ENCODE measurements at regions not wholly inside any gene's neighbourhood (a gene's known extent, or its start where the extent isn't known, plus 50 kb on each side); places are given as distances from the start of the nearest gene placed in this dataset.

DNA sequence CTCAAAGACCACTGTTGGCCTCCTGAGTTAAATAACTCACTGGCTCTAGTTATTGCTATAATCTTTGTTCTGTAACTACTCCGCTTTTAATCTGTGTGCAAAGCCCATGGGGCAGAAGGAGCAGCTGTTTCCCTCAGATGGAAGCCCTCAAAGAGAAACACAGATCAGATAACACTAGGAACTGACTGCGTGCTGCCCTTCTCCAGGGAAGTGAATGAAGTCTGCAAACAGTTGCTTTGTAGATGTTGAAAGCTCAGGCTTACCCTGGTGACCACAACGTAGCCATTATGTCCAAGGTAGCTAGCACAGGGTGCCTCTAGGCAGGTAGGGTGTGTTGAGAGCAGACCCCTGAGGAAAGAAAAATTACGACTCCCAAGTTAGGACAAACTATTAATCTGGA lies 152.3 kb upstream of the STAC start:
- H3K36me3 ChIP-seq (ENCODE audit: insufficient read depth, low read length): no peaks in the 10 kb centered on the region
- peaks cover 9% of the 10 kb centered on the region for H3K4me1 ChIP-seq (ENCODE audit: insufficient read depth, low read length, poor library complexity, severe bottlenecking)
- peak overlapping the region; percentile 14 for H3K4me3 ChIP-seq (ENCODE audit: low read length, poor library complexity, severe bottlenecking)
- peak overlapping the region; percentile 3 for H3K9ac ChIP-seq (ENCODE audit: low read depth, low read length, poor library complexity, severe bottlenecking)
- H3K9me2 ChIP-seq (replicated peaks; ENCODE audit: low read depth, low read length): no peaks in the 10 kb centered on the region
- H3K9me3 ChIP-seq (ENCODE audit: insufficient read depth, low read depth, low read length): 0 out of 2 replicates have a peak, but pooled peaks cover 3% of the 10 kb centered on the region
- H3K4me2 ChIP-seq (ENCODE audit: low read depth, low read length, poor library complexity, severe bottlenecking): peak overlapping the region; percentile 52
- H2AFZ ChIP-seq (ENCODE audit: low read length): no peak overlapping the region
- no peaks in the 10 kb centered on the region for H3F3A ChIP-seq (ENCODE audit: low read depth)
- no peak for TF ChIP-seq EZH2phosphoT487 (IDR thresholded peaks at IDR 0.05; ENCODE audit: borderline replicate concordance)
- TF ChIP-seq, protein P1, sequence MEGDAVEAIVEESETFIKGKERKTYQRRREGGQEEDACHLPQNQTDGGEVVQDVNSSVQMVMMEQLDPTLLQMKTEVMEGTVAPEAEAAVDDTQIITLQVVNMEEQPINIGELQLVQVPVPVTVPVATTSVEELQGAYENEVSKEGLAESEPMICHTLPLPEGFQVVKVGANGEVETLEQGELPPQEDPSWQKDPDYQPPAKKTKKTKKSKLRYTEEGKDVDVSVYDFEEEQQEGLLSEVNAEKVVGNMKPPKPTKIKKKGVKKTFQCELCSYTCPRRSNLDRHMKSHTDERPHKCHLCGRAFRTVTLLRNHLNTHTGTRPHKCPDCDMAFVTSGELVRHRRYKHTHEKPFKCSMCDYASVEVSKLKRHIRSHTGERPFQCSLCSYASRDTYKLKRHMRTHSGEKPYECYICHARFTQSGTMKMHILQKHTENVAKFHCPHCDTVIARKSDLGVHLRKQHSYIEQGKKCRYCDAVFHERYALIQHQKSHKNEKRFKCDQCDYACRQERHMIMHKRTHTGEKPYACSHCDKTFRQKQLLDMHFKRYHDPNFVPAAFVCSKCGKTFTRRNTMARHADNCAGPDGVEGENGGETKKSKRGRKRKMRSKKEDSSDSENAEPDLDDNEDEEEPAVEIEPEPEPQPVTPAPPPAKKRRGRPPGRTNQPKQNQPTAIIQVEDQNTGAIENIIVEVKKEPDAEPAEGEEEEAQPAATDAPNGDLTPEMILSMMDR (conservative IDR thresholded peaks at IDR 0.05; ENCODE audit: low read length): no peak
- H3K79me2 ChIP-seq (ENCODE audit: insufficient read depth, low read length): no peaks in the 10 kb centered on the region
- H4K20me1 ChIP-seq (ENCODE audit: insufficient read depth, low read length, poor library complexity, severe bottlenecking): no peaks in the 10 kb centered on the region
- H3K27me3 ChIP-seq (ENCODE audit: insufficient read depth, low read length, poor library complexity, severe bottlenecking): no peaks in the 10 kb centered on the region

- H3K4me3 ChIP-seq (ENCODE audit: low read length, poor library complexity, severe bottlenecking): no peak overlapping the region
- no peak overlapping the region for H2AFZ ChIP-seq (ENCODE audit: low read length)
- no peaks in the 10 kb centered on the region for H4K20me1 ChIP-seq (ENCODE audit: insufficient read depth, low read length, poor library complexity, severe bottlenecking)
These were observed 150.8 kb upstream of the STAC start for GRCh38 chr3:36229496-36229895.

GRCh38 chr3:36232797-36233489 lies 147.4 kb upstream of the STAC start:
- no peaks in the 10 kb centered on the region for H3K9me2 ChIP-seq (replicated peaks; ENCODE audit: low read depth, low read length)
- no peaks in the 10 kb centered on the region for H3K79me2 ChIP-seq (ENCODE audit: insufficient read depth, low read length)
- peaks cover 8% of the 10 kb centered on the region for H3K4me1 ChIP-seq (ENCODE audit: insufficient read depth, low read length, poor library complexity, severe bottlenecking)

More at GRCh38 chr3:36229496-36229895, 150.8 kb upstream of the STAC start:
- Histone ChIP-seq H3K27me3 (ENCODE audit: insufficient read depth, low read length, poor library complexity, severe bottlenecking) (no peaks in the 10 kb centered on the region), H3K79me2 (ENCODE audit: insufficient read depth, low read length) (no peaks in the 10 kb centered on the region), H3K36me3 (ENCODE audit: insufficient read depth, low read length) (no peaks in the 10 kb centered on the region), H3K4me1 (ENCODE audit: insufficient read depth, low read length, poor library complexity, severe bottlenecking) (peaks cover 9% of the 10 kb centered on the region), H3K9ac (ENCODE audit: low read depth, low read length, poor library complexity, severe bottlenecking) (no peak overlapping the region), H3F3A (ENCODE audit: low read depth) (no peaks in the 10 kb centered on the region), H3K9me2 (replicated peaks; ENCODE audit: low read depth, low read length) (no peaks in the 10 kb centered on the region), H3K4me2 (ENCODE audit: low read depth, low read length, poor library complexity, severe bottlenecking) (no peak overlapping the region), H3K9me3 (ENCODE audit: insufficient read depth, low read depth, low read length) (0 out of 2 replicates have a peak, but pooled peaks cover 3% of the 10 kb centered on the region)
- TF ChIP-seq, protein P1 (conservative IDR thresholded peaks at IDR 0.05; ENCODE audit: low read length): no peak
- no peak for TF ChIP-seq EZH2phosphoT487 (IDR thresholded peaks at IDR 0.05; ENCODE audit: borderline replicate concordance)

More at GRCh38 chr3:36232797-36233489, 147.4 kb upstream of the STAC start:
- no peak overlapping the region for H3K9ac ChIP-seq (ENCODE audit: low read depth, low read length, poor library complexity, severe bottlenecking)
- H4K20me1 ChIP-seq (ENCODE audit: insufficient read depth, low read length, poor library complexity, severe bottlenecking): no peaks in the 10 kb centered on the region
- no peak for TF ChIP-seq EZH2phosphoT487 (IDR thresholded peaks at IDR 0.05; ENCODE audit: borderline replicate concordance)
- TF ChIP-seq, protein P1 (conservative IDR thresholded peaks at IDR 0.05; ENCODE audit: low read length): no peak
- H3K9me3 ChIP-seq (ENCODE audit: insufficient read depth, low read depth, low read length): peaks cover 4% of the 10 kb centered on the region; the same call in 1 of the 2 replicates
- no peak overlapping the region for H3K4me2 ChIP-seq (ENCODE audit: low read depth, low read length, poor library complexity, severe bottlenecking)
- H3K36me3 ChIP-seq (ENCODE audit: insufficient read depth, low read length): no peaks in the 10 kb centered on the region
- no peaks in the 10 kb centered on the region for H3K27me3 ChIP-seq (ENCODE audit: insufficient read depth, low read length, poor library complexity, severe bottlenecking)
- H3K4me3 ChIP-seq (ENCODE audit: low read length, poor library complexity, severe bottlenecking): no peak overlapping the region
- no peak overlapping the region for H2AFZ ChIP-seq (ENCODE audit: low read length)
- H3F3A ChIP-seq (ENCODE audit: low read depth): no peaks in the 10 kb centered on the region
